IMR-90 (cell line): ENCODE measurements at regions not wholly inside any gene's neighbourhood (a gene's known extent, or its start where the extent isn't known, plus 50 kb on each side); places are given as distances from the start of the nearest gene placed in this dataset.

Experiments used
- ATAC-seq: fragments of 200-7000 bp; cut with Tn5 transposase; 2 replicates; pipeline ENCODE4 v1.9.1; 2020; ENCODE audit warnings: low read depth, mild to moderate bottlenecking, moderate library complexity
- BruUV-seq: library from RNA; stranded (reverse); fragments of 400-500 nt; replicated peaks from 2 replicates; lab custom pipeline; 2021; lab: Mats Ljungman, UMichigan
- CTCF ChIA-PET: fragments of 300-600 bp; formaldehyde crosslinking; extraction: SDS; loops from one replicate; lab custom pipeline; 2021; ENCODE audit warnings: antibody characterized with exemption; lab: Yijun Ruan, JAX
- POLR2A ChIA-PET: fragments of 300-600 bp; sonication (Branson Sonifier 250); formaldehyde crosslinking; loops from one replicate; lab custom pipeline; 2022; ENCODE audit warnings: antibody characterized with exemption; ENCODE audit not compliant: unreplicated experiment; lab: Charles Lee
- DNase-seq: peaks from one replicate; pipeline ENCODE4 v3.0.0; 2013
- H2AFZ ChIP-seq: replicated peaks from 2 replicates; pipeline ENCODE3; 2013; ENCODE audit warnings: low read length, mild to moderate bottlenecking; ENCODE audit not compliant: poor library complexity
- H2AK5ac ChIP-seq: 2 replicates; pipeline ENCODE4 v1.6.1; 2013; ENCODE audit warnings: low read depth, low read length, inconsistent platforms
- H2AK9ac ChIP-seq: replicated peaks from 2 replicates; pipeline ENCODE3; 2013; ENCODE audit warnings: mild to moderate bottlenecking, low read depth, low read length, moderate library complexity; ENCODE audit not compliant: poor library complexity
- H2BK120ac ChIP-seq: 2 replicates; pipeline ENCODE4 v1.6.1; 2013; ENCODE audit warnings: low read depth, low read length, inconsistent platforms
- H2BK15ac ChIP-seq: 3 replicates; pipeline ENCODE4 v1.6.1; 2013; ENCODE audit warnings: low read depth, low read length, inconsistent platforms
- H2BK20ac ChIP-seq: 2 replicates; pipeline ENCODE4 v1.6.1; 2013; ENCODE audit warnings: low read depth, mild to moderate bottlenecking, inconsistent platforms, low read length, moderate library complexity
- H2BK5ac ChIP-seq: 2 replicates; pipeline ENCODE4 v1.6.1; 2013; ENCODE audit warnings: mild to moderate bottlenecking, low read depth, low read length, inconsistent platforms; ENCODE audit not compliant: poor library complexity, severe bottlenecking
- H3K14ac ChIP-seq: replicated peaks from 2 replicates; pipeline ENCODE4 v1.6.1; 2013; ENCODE audit warnings: low read depth, low read length, inconsistent platforms
- H3K18ac ChIP-seq: 2 replicates; pipeline ENCODE4 v1.6.1; 2013; ENCODE audit warnings: low read depth, low read length, control low read depth
- H3K23ac ChIP-seq: 2 replicates; pipeline ENCODE4 v1.6.1; 2013; ENCODE audit warnings: low read depth, low read length, inconsistent platforms
- H3K27ac ChIP-seq: 2 replicates; pipeline ENCODE4 v1.5.1; 2013; ENCODE audit warnings: mild to moderate bottlenecking, control low read depth, low read length; ENCODE audit not compliant: insufficient read depth
- H3K27me3 ChIP-seq: 2 replicates; pipeline ENCODE4 v1.6.1; 2013; ENCODE audit warnings: low read length; ENCODE audit not compliant: control insufficient read depth, insufficient read depth
- H3K36me3 ChIP-seq: 2 replicates; pipeline ENCODE4 v1.6.1; 2013; ENCODE audit warnings: low read length, mixed read lengths; ENCODE audit not compliant: control insufficient read depth, insufficient read depth
- H3K4ac ChIP-seq: 2 replicates; pipeline ENCODE4 v1.6.1; 2013; ENCODE audit warnings: low read depth, low read length, inconsistent platforms
- H3K4me1 ChIP-seq: 2 replicates; pipeline ENCODE4 v1.6.1; 2013; ENCODE audit warnings: low read length, mixed read lengths; ENCODE audit not compliant: control insufficient read depth, insufficient read depth
- H3K4me2 ChIP-seq: 2 replicates; pipeline ENCODE4 v1.6.1; 2013; ENCODE audit warnings: low read depth, mild to moderate bottlenecking, control low read depth, low read length, moderate library complexity
- H3K4me3 ChIP-seq: 2 replicates; pipeline ENCODE4 v1.5.1; 2013; ENCODE audit warnings: low read depth, mild to moderate bottlenecking, control low read depth, low read length, moderate library complexity; ENCODE audit not compliant: insufficient read depth
- H3K56ac ChIP-seq: 2 replicates; pipeline ENCODE4 v1.6.1; 2013; ENCODE audit warnings: low read length, inconsistent platforms; ENCODE audit not compliant: insufficient read depth; ENCODE audit errors: extremely low read depth
- H3K79me1 ChIP-seq, 2 experiments: 2 replicates each; pipeline ENCODE4 v1.6.1; 2013; ENCODE audit warnings: low read length in 2 of 2, inconsistent platforms in 1 of 2, low read depth in 1 of 2
- H3K9ac ChIP-seq: 2 replicates; pipeline ENCODE4 v1.6.1; 2013; ENCODE audit warnings: low read depth, low read length, control low read depth
- H3K9me1 ChIP-seq: 2 replicates; pipeline ENCODE4 v1.6.1; 2013; ENCODE audit warnings: low read length, inconsistent platforms; ENCODE audit not compliant: insufficient read depth
- H3K9me3 ChIP-seq: 2 replicates; pipeline ENCODE4 v1.6.1; 2013; ENCODE audit warnings: low read length; ENCODE audit not compliant: control insufficient read depth, insufficient read depth
- H4K20me1 ChIP-seq: 2 replicates; pipeline ENCODE4 v1.6.1; 2013; ENCODE audit warnings: low read length, inconsistent platforms; ENCODE audit not compliant: insufficient read depth
- H4K5ac ChIP-seq: 2 replicates; pipeline ENCODE4 v1.6.1; 2013; ENCODE audit warnings: mild to moderate bottlenecking, low read depth, low read length, control low read depth
- H4K8ac ChIP-seq, 2 experiments: 2 replicates each; pipeline ENCODE4 v1.6.1; 2013; ENCODE audit warnings: low read depth in 2 of 2, low read length in 2 of 2, control low read depth in 1 of 2, inconsistent platforms in 1 of 2
- H4K91ac ChIP-seq: 2 replicates; pipeline ENCODE4 v1.6.1; 2013; ENCODE audit warnings: low read depth, low read length, inconsistent platforms; ENCODE audit not compliant: insufficient read depth
- BHLHE40 ChIP-seq: fragments of 150-350 bp; IDR thresholded peaks from 2 replicates; pipeline ENCODE4 v1.6.1; 2016; ENCODE audit warnings: mild to moderate bottlenecking, low read depth, low read length
- CEBPB ChIP-seq: IDR thresholded peaks from 2 replicates; pipeline ENCODE4 v1.6.1; 2012; ENCODE audit warnings: low read depth, low read length, improper control_type of control experiment
- CHD1 ChIP-seq: IDR thresholded peaks from 2 replicates; pipeline ENCODE4 v1.6.1; 2012; ENCODE audit warnings: low read depth, low read length, improper control_type of control experiment
- FOS ChIP-seq: fragments of 150-350 bp; IDR thresholded peaks from 2 replicates; pipeline ENCODE4 v1.6.1; 2016; ENCODE audit warnings: low read depth, low read length
- MAFK ChIP-seq: IDR thresholded peaks from 2 replicates; pipeline ENCODE4 v1.6.1; 2012; ENCODE audit warnings: low read depth, low read length, improper control_type of control experiment
- MAZ ChIP-seq: IDR thresholded peaks from 2 replicates; pipeline ENCODE4 v1.6.1; 2012; ENCODE audit warnings: low read depth, mild to moderate bottlenecking, low read length, improper control_type of control experiment, moderate library complexity, borderline replicate concordance
- MXI1 ChIP-seq: IDR thresholded peaks from 2 replicates; pipeline ENCODE4 v1.6.1; 2012; ENCODE audit warnings: low read depth, mild to moderate bottlenecking, low read length, moderate library complexity, borderline replicate concordance
- NFE2L2 ChIP-seq: fragments of 150-350 bp; IDR thresholded peaks from 2 replicates; pipeline ENCODE4 v1.6.1; 2016; ENCODE audit warnings: low read depth, mild to moderate bottlenecking, low read length
- POLR2A ChIP-seq: IDR thresholded peaks from 2 replicates; pipeline ENCODE4 v1.6.1; 2012; ENCODE audit warnings: mild to moderate bottlenecking, low read depth, low read length
- RAD21 ChIP-seq: IDR thresholded peaks from 2 replicates; pipeline ENCODE4 v1.6.1; 2012; ENCODE audit warnings: low read length, improper control_type of control experiment
- RCOR1 ChIP-seq: IDR thresholded peaks from 2 replicates; pipeline ENCODE4 v1.6.1; 2012; ENCODE audit warnings: mild to moderate bottlenecking, low read length, improper control_type of control experiment; ENCODE audit not compliant: insufficient replicate concordance
- RFX5 ChIP-seq: IDR thresholded peaks from 2 replicates; pipeline ENCODE4 v1.8.0; 2012; ENCODE audit warnings: low read depth, mild to moderate bottlenecking, low read length, moderate library complexity
- SMC3 ChIP-seq: fragments of 150-350 bp; IDR thresholded peaks from 2 replicates; pipeline ENCODE4 v1.6.1; 2016; ENCODE audit warnings: low read depth, mild to moderate bottlenecking, antibody characterized with exemption, low read length, moderate library complexity
- WGBS, 2 experiments: methylation state at CpG; one replicate each; pipeline versions ENCODE4 v1.1.5 to v1.1.7; 2013; ENCODE audit warnings: missing lambda C conversion rate in 2 of 2; ENCODE audit not compliant: insufficient read length in 1 of 2; ENCODE audit errors: extremely low coverage in 2 of 2; 5-methylcytosine and 5-hydroxymethylcytosine counted together
- dilution Hi-C: fragments of 300-500 bp; cut with HindIII; formaldehyde crosslinking; loops from one replicate; pipeline ENCODE4 v1.14.3; 2018; ENCODE audit warnings: low sequenced_read_pairs; ENCODE audit not compliant: unreplicated experiment
- in situ Hi-C: fragments of 300-500 bp; cut with MboI; formaldehyde crosslinking; loops from 3 replicates; pipeline ENCODE4 v1.14.3; 2019; ENCODE audit warnings: low sequenced_read_pairs, inconsistent platforms, mixed read lengths
- intact Hi-C: fragments of 100-400 bp; cut with micrococcal nuclease; formaldehyde crosslinking; loops from 2 replicates; pipeline ENCODE4 v1.10.0; 2022
- TF ChIP-seq, protein P1 (sequence below): conservative IDR thresholded peaks from 2 replicates; pipeline ENCODE4 v1.5.1; 2012; ENCODE audit warnings: mild to moderate bottlenecking, low read depth, low read length, improper control_type of control experiment

DNA sequence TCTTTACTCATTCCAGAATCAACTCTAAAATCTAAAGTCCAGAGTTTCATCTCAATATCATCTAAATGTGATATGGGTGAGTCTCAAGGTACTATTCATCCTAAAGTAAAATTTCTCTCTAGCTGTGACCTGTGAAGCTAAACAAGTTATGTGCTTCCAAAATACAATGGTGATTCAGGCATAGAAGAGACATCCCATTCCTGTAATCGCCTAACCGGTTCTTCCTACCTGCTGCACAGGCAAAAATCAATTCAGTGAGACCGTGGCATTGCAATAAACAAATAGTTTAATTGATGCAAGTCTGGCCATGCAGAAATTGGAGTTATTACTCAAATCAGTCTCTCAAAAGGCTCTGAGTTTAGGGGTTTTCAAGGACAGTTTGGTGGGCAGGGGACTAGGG is 232.8 kb downstream of the UBE3D start:
- no peak for DNase-seq
- no peaks in the 10 kb centered on the region for H3K79me1 ChIP-seq
- H3K4me1 ChIP-seq = no peaks in the 10 kb centered on the region
- H3K27ac ChIP-seq = no peak overlapping the region
- H3K27me3 ChIP-seq = peaks cover 2% of the 10 kb centered on the region
- no peak overlapping the region for H2BK15ac ChIP-seq
- no peak for TF ChIP-seq SMC3
- TF ChIP-seq CHD1 = no peak
- no peak for TF ChIP-seq POLR2A
- no peak for TF ChIP-seq RFX5
- TF ChIP-seq CEBPB = no peak
- no peak for TF ChIP-seq MAZ
- no peak for TF ChIP-seq MXI1
- TF ChIP-seq BHLHE40 = no peak
- no peak for TF ChIP-seq FOS
- TF ChIP-seq RCOR1 = no peak
- TF ChIP-seq, protein P1, sequence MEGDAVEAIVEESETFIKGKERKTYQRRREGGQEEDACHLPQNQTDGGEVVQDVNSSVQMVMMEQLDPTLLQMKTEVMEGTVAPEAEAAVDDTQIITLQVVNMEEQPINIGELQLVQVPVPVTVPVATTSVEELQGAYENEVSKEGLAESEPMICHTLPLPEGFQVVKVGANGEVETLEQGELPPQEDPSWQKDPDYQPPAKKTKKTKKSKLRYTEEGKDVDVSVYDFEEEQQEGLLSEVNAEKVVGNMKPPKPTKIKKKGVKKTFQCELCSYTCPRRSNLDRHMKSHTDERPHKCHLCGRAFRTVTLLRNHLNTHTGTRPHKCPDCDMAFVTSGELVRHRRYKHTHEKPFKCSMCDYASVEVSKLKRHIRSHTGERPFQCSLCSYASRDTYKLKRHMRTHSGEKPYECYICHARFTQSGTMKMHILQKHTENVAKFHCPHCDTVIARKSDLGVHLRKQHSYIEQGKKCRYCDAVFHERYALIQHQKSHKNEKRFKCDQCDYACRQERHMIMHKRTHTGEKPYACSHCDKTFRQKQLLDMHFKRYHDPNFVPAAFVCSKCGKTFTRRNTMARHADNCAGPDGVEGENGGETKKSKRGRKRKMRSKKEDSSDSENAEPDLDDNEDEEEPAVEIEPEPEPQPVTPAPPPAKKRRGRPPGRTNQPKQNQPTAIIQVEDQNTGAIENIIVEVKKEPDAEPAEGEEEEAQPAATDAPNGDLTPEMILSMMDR = no peak
- TF ChIP-seq RAD21 = no peak
- no peak for TF ChIP-seq MAFK
- TF ChIP-seq NFE2L2 = no peak
- no peak overlapping the region for H3K4me2 ChIP-seq
- H3K4ac ChIP-seq = no peak overlapping the region
- no peak overlapping the region for H3K14ac ChIP-seq
- H2BK20ac ChIP-seq = no peak overlapping the region
- H2AFZ ChIP-seq = no peak overlapping the region
- H4K91ac ChIP-seq = no peak overlapping the region
- no peak overlapping the region for H3K9ac ChIP-seq
- no peak overlapping the region for H2BK120ac ChIP-seq
- H3K4me3 ChIP-seq = no peak overlapping the region
- ChIA-PET CTCF (no interaction called here), POLR2A (no interaction called here)
- H3K23ac ChIP-seq = no peak overlapping the region
- in situ Hi-C loops (no loop called here), dilution Hi-C loops (no loop called here), intact Hi-C loops (no loop called here)
- H3K36me3 ChIP-seq = no peaks in the 10 kb centered on the region
- H3K9me3 ChIP-seq = no peaks in the 10 kb centered on the region
- ATAC-seq = no peak
- no peak overlapping the region for H4K8ac ChIP-seq
- no peak overlapping the region for H4K5ac ChIP-seq
- no peak overlapping the region for H2AK5ac ChIP-seq
- BruUV-seq = no TSS peak
- no peaks in the 10 kb centered on the region for H3K9me1 ChIP-seq
- no peak overlapping the region for H2BK5ac ChIP-seq
- H4K20me1 ChIP-seq = no peaks in the 10 kb centered on the region
- H3K56ac ChIP-seq = no peak overlapping the region
- WGBS, 2 experiments = 90% methylated on average over 2 of the region's 3 CpGs; no CpG with 5 or more reads in 1 of the 2 experiments
- H2AK9ac ChIP-seq = no peak overlapping the region
- H3K18ac ChIP-seq = no peak overlapping the region
